ENCODE measurements at regions not wholly inside any gene's neighbourhood (a gene's known extent, or its start where the extent isn't known, plus 50 kb on each side); places are given as distances from the start of the nearest gene placed in this dataset.
"Not testable (repeated sequence)": the region's sequence is repeated elsewhere in the genome, so short reads cannot be mapped to it uniquely, and the experiment has no call there.

DNA sequence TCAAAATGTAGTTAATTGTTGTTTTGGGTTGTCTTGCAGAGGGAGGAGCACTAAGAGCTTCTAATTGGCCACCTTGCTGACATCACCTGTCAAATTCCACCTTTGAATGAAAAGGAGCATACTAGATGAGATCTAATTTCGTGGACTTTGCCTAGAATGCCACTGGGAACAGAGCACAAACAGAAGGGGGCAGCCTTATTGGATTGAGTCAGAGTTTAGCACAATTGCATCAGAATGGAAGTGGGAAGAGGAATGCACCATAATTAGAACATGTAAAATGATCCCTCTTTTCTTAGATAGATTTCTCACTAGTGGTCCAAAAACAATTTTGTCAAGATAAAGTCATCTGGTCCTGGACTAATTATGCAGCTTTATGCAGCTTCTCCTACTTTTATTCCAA lies 1552.2 kb downstream of the PCDH9 start:
- Mint-ChIP-seq H3K4me1 (ENCODE audit: low read depth) (no peaks in the 10 kb centered on the region), H3K27ac (no peak overlapping the region), H3K4me3 (no peak overlapping the region), H3K27me3 (no peaks in the 10 kb centered on the region), H3K9me3 (ENCODE audit: low read depth) (peaks cover 3% of the 10 kb centered on the region), H3K36me3 (no peaks in the 10 kb centered on the region)

DNA sequence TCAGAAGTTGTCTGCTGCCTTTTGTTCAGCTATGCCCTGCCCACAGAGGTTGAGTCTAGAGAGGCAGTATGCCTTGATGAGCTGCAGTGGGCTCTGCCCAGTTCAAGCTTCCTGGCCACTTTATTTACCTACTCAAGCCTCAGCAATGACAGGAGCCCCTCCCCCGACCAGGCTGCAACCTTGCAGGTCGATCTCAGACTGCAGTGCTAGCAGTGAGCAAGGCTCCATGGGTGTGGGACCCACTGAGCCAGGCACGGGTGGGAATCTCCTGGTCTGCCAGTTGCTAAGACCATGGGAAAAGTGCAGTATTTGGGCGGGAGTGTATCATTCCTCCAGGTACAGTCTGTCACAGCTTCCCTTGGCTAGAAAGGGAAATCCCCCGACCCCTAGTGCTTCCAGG lies 1554.8 kb downstream of the PCDH9 start:
- H3K27me3 Mint-ChIP-seq; H3K27ac Mint-ChIP-seq; H3K36me3 Mint-ChIP-seq; H3K4me3 Mint-ChIP-seq; H3K4me1 Mint-ChIP-seq (ENCODE audit: low read depth): not testable (repeated sequence)
- H3K9me3 Mint-ChIP-seq (ENCODE audit: low read depth): peaks cover 13% of the 10 kb centered on the region

DNA sequence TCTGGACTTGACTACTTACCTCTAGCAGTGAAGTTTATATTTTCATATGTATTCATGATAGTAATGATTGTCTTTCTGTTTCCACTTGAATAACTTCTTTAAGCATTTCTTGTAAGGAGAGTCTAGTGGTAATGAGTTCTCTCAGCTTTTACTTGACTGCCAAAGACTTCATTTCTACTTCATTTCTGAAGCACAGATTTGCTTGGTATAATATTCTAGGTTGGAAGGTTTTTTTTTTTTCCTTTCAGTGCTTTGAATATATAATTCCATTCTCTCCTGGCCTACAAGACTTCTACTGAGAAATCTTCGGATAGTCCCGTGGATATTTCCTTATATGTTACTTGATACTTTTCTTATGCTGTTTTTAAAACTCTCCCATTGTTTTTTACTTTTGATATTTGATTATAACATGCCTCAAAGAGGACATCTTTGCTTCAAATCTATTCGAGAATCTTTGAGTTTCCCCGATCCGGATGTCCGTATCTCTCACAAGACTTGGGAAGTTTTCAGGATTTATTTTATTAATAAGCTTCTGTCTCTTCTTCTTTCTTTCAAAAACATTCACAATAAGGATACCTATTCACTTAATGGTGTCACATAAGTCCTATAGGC lies 1560.0 kb downstream of the PCDH9 start:
- Mint-ChIP-seq H3K9me3 (ENCODE audit: low read depth) (peaks cover 31% of the 10 kb centered on the region), H3K27ac (no peak overlapping the region), H3K4me3 (no peak overlapping the region), H3K36me3 (no peaks in the 10 kb centered on the region), H3K27me3 (no peaks in the 10 kb centered on the region), H3K4me1 (ENCODE audit: low read depth) (no peaks in the 10 kb centered on the region)

DNA sequence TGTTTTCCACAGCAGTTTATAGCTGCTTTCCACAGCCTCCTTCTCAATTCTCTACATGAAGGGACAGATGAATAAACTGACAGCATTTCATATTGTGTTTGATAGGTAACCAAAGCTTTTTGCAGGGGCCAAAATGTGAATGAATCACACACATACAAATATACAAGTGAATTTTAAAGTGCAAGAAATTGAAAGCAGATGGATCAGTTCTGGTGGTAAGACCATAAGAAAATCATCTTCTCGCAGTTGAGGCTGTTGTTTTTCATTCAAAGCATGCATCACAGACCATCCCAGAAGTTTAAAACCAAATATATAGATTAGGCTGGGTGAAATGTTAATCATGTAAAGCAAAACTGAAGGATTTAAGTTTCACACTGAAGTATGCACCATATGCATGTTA lies 1569.4 kb downstream of the PCDH9 start:
- Mint-ChIP-seq H3K4me1 (ENCODE audit: low read depth) (no peaks in the 10 kb centered on the region), H3K4me3 (no peak overlapping the region), H3K27ac (no peak overlapping the region), H3K36me3 (no peaks in the 10 kb centered on the region), H3K9me3 (ENCODE audit: low read depth) (peaks cover 7% of the 10 kb centered on the region), H3K27me3 (no peaks in the 10 kb centered on the region)

DNA sequence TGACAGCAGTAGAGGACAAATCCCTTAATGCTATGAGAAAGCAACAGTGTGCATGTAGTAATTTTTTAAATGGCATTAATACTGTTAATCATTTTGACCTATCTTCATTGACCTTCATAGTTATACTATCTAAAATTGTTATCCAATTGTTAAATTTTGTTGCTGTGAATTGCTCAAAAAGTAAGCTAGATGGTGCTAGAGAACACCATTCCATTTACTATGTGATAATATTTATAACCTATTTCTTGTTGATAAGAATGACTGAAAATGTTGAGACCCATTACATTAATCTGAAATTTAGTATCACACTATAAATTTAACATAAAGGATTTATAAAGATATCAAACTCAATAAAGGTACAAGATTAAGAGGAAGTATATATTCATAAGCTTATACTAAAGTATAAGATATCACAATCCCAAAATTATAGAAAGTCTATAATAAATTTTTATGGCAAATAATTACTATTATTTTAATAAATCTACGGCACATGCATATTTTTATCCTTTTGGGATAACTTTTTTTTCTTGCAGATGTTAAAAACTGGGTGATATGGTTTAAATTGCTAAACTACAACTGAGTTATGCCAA lies 1573.3 kb downstream of the PCDH9 start:
- H3K4me3 Mint-ChIP-seq: no peak overlapping the region
- no peak overlapping the region for H3K27ac Mint-ChIP-seq
- H3K4me1 Mint-ChIP-seq (ENCODE audit: low read depth): no peaks in the 10 kb centered on the region
- no peaks in the 10 kb centered on the region for H3K27me3 Mint-ChIP-seq
- H3K36me3 Mint-ChIP-seq: no peaks in the 10 kb centered on the region
- H3K9me3 Mint-ChIP-seq (ENCODE audit: low read depth): no peaks in the 10 kb centered on the region

DNA sequence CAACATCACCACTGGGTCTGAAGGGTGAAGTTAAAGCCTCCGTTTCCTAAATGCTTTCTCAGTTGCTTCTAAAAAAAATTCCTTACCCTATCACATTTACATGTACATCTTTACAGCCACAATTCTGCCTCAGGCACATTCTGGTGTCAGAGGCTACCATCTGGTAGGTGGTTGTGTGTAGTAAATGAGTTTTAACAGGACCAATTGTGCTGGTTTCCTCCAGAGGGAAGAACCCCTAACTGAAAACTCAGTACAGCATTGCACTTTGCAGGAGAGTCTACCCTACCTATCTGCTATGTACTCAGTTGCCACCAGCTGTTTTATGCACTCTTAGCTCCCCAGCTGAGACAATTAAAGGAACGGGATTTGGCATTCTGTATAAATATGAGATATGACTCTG lies 1576.5 kb downstream of the PCDH9 start:
- Mint-ChIP-seq H3K36me3 (no peaks in the 10 kb centered on the region), H3K4me1 (ENCODE audit: low read depth) (no peaks in the 10 kb centered on the region), H3K4me3 (no peak overlapping the region), H3K27ac (no peak overlapping the region), H3K9me3 (ENCODE audit: low read depth) (no peaks in the 10 kb centered on the region), H3K27me3 (no peaks in the 10 kb centered on the region)

DNA sequence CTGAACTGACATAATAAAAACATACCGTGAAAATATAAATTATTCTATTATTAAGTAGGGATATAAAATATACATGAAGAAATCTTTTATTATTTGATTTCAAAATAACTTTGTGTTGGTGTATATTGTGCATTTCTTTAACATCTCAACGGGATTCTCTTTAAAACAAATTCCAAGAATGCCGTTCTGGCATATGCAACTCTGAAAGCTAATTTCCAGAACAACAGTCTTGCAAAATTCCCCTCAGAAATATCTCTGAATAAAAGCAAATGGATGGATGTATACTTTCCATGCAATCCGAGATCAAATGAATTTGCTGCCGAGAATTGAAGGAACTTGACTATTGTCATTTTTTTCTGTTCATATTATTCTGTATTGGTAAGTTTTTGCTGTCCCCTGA lies 1579.8 kb downstream of the PCDH9 start:
- Mint-ChIP-seq H3K4me1 (ENCODE audit: low read depth) (no peaks in the 10 kb centered on the region), H3K27ac (no peak overlapping the region), H3K27me3 (no peaks in the 10 kb centered on the region), H3K9me3 (ENCODE audit: low read depth) (peaks cover 4% of the 10 kb centered on the region), H3K4me3 (no peak overlapping the region), H3K36me3 (no peaks in the 10 kb centered on the region)

DNA sequence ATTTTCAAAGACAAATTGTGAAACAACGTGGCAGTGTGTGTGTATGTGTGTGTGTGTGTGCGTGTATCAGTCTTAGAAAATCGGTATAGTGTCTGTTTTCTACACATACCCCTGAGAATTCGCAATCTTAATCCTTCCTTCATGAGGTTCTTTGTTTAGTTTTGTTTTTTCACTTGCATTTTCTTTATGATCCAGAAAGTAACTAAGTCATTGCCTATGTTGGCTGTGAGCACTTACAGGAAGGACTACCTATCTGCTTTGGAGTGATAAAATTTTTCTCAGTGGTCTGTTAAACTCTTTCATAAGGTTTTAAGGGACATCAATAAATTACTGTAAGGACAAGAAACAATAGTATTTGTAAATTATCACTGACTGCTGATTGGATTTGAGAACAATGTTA lies 1587.1 kb downstream of the PCDH9 start:
- Mint-ChIP-seq H3K4me3 (no peak overlapping the region), H3K9me3 (ENCODE audit: low read depth) (peaks cover 4% of the 10 kb centered on the region), H3K27ac (no peak overlapping the region), H3K27me3 (no peaks in the 10 kb centered on the region), H3K36me3 (no peaks in the 10 kb centered on the region), H3K4me1 (ENCODE audit: low read depth) (no peaks in the 10 kb centered on the region)

DNA sequence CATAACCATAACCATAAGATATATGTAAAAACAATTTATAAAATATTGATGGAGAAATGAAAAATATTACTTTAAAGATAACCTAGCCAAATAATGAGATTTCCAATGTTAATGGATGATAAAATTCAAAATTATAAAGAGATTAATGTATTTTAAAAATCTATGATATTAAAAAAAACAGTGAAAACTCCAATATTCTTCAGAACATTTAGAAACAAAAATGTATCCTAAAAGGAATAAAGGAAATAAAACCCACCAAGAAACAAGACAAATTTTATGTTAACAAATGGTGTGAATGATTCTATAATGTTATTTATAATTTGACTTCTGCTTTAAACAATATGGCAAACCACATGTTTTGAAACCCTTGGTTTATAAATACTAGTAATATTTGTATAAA lies 1587.8 kb downstream of the PCDH9 start:
- no peaks in the 10 kb centered on the region for H3K27me3 Mint-ChIP-seq
- H3K36me3 Mint-ChIP-seq: no peaks in the 10 kb centered on the region
- no peak overlapping the region for H3K27ac Mint-ChIP-seq
- no peak overlapping the region for H3K4me3 Mint-ChIP-seq
- H3K9me3 Mint-ChIP-seq (ENCODE audit: low read depth): peaks cover 4% of the 10 kb centered on the region
- no peaks in the 10 kb centered on the region for H3K4me1 Mint-ChIP-seq (ENCODE audit: low read depth)

DNA sequence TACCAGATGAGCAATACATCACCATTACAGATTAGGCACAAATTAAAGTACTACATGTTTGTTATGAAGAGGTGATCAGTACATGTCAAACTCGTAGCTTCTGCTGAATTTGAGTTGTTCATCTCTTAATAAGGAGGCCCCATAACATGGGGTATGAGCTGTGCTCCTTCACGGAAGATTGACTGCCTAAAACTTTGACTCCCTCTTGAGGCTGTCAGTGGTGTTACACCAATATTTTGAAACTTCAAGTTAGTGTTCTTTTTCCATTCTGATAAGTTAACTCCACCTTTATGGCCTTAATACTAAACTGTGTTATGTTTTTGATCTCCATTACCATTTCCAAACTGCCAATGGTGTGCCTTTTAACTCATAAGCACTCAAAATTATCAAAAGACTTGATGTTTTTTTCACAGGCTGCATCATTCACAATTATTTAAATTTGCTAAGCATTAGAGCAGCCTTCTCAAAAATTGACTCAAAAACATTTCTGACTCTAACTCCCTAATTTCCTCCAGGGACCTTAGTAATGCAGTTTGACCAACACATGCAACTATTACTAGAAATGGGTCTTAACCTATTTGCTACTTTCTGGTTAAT lies 1591.5 kb downstream of the PCDH9 start:
- Mint-ChIP-seq H3K9me3 (ENCODE audit: low read depth) (no peaks in the 10 kb centered on the region), H3K4me3 (no peak overlapping the region), H3K4me1 (ENCODE audit: low read depth) (no peaks in the 10 kb centered on the region), H3K27ac (no peak overlapping the region), H3K27me3 (no peaks in the 10 kb centered on the region), H3K36me3 (no peaks in the 10 kb centered on the region)

DNA sequence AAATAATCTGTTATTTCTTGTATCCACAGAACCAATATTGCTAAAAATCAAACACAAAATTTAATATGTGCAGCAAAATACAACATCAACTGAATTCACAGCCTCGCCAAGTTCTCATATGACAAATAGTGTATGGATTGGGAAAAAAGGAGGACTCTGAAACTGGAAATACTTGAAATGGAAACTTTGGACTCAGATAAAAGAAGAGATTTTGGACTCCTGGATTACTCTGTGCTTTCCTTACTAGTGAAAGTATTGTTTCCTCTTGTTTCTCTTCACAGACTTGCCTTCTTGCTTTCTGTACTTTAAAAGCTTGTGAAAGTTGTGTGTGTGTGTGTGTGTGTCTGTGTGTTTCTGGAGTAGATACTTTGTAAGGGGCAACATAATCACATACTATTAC lies 1596.3 kb downstream of the PCDH9 start:
- no peak overlapping the region for H3K4me3 Mint-ChIP-seq
- H3K27ac Mint-ChIP-seq: no peak overlapping the region
- H3K27me3 Mint-ChIP-seq: no peaks in the 10 kb centered on the region
- H3K9me3 Mint-ChIP-seq (ENCODE audit: low read depth): peaks cover 10% of the 10 kb centered on the region
- no peaks in the 10 kb centered on the region for H3K36me3 Mint-ChIP-seq
- no peaks in the 10 kb centered on the region for H3K4me1 Mint-ChIP-seq (ENCODE audit: low read depth)

DNA sequence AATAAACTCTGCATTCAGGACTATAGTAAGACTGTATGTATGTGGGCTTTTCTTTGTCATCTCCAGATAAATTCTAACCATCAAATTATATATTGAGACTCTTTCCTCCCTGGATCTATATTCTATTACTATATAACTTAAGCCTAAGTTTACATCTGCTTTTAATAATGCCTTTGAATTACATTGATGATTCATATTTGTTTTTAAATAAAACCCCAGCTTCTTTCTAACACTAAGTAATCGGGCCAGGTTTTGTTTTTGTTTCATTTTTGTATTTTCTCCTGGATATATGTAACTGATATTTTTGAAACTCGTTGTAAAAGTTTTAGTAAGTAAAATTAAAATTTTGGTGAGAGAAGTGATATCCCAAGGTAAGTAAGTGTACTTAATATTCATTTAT lies 1599.1 kb downstream of the PCDH9 start:
- Mint-ChIP-seq H3K27me3 (no peaks in the 10 kb centered on the region), H3K4me3 (no peak overlapping the region), H3K36me3 (no peaks in the 10 kb centered on the region), H3K27ac (no peak overlapping the region), H3K4me1 (ENCODE audit: low read depth) (no peaks in the 10 kb centered on the region), H3K9me3 (ENCODE audit: low read depth) (peaks cover 14% of the 10 kb centered on the region)

DNA sequence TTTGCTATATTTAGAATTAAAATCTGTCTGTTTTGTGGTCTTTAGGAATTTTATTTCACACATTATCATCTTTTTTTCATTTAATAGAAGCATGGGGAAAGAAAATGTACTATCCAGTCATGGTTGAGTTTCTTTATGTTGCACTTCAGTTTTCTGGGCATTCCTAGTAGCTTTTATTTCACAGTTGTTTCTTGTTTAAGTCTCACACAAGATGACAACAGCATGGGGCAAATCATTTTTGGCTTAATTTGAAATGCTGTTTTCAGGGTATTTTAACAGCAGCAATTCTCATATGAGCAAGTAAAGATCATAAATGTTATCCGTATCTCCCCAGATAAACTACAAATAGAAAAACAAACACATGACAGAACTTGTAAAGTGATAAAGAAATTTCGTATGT lies 1600.2 kb downstream of the PCDH9 start:
- H3K4me3 Mint-ChIP-seq: no peak overlapping the region

DNA sequence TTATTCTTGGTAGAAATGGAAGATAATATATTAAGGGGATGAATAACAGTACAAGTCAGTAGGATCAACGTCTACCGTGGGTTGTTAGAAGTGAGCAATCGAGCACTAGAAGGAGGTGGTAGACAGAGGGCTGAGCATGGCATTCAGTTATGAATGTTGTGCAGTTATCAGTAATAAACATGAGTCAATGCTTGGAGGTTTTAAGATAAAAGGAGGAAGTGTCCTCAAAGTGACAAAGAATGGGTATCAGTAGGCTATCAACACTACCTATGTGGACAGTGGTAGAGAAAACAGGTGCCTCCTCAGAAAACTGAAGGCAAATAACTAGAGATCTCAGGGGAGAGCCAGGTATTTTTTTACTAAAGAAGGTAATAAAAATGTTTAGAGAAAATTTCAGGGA lies 1607.0 kb downstream of the PCDH9 start:
- Mint-ChIP-seq H3K27ac (no peak overlapping the region), H3K27me3 (no peaks in the 10 kb centered on the region), H3K4me3 (no peak overlapping the region), H3K36me3 (no peaks in the 10 kb centered on the region), H3K9me3 (ENCODE audit: low read depth) (no peaks in the 10 kb centered on the region), H3K4me1 (ENCODE audit: low read depth) (no peaks in the 10 kb centered on the region)

More for the DNA sequence above, 1600.2 kb downstream of the PCDH9 start:
- H3K27ac Mint-ChIP-seq: no peak overlapping the region
- no peaks in the 10 kb centered on the region for H3K27me3 Mint-ChIP-seq
- peaks cover 14% of the 10 kb centered on the region for H3K9me3 Mint-ChIP-seq (ENCODE audit: low read depth)
- no peaks in the 10 kb centered on the region for H3K4me1 Mint-ChIP-seq (ENCODE audit: low read depth)
- no peaks in the 10 kb centered on the region for H3K36me3 Mint-ChIP-seq

DNA sequence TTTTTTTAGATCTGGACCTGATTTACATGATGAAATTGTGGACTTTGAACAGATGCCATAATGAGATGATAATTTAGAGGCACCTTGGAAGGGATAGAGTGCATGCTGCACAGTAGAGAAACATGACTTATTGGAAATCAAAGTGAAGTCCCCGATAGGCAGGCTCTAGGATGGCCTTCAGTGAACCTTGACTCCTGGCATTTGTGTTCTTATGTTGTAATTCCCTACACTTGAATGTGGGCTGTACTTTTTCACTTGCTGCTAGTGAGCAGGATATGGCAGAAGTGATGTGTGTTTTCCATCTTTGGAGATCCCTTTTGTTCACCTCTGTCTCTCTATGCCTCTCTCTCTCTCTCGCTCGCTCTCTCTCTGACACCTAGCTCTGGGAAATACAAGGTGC lies 1614.6 kb downstream of the PCDH9 start:
- Mint-ChIP-seq H3K27ac (no peak overlapping the region), H3K4me1 (ENCODE audit: low read depth) (no peaks in the 10 kb centered on the region), H3K9me3 (ENCODE audit: low read depth) (peaks cover 18% of the 10 kb centered on the region), H3K27me3 (no peaks in the 10 kb centered on the region), H3K4me3 (no peak overlapping the region), H3K36me3 (no peaks in the 10 kb centered on the region)

DNA sequence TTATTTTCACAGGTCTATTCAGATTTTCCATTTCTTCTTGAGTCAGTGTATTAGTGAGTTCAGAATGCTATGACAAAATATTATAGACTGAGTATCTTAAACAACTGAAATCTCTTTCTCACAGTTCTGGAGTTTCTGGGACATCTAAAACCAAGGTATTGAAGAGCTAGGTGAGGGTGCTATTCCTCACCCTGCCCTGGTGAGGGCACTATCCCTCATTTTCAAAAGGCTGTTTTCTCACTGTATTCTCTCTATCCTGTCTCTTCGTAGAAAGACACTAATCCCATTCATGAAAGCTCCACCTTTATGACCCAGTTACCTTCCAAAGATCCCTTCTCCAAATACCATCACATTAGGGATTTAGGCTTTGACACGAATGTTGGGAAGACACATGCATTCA lies 1617.1 kb downstream of the PCDH9 start:
- Mint-ChIP-seq H3K27ac (no peak overlapping the region), H3K27me3 (no peaks in the 10 kb centered on the region), H3K9me3 (ENCODE audit: low read depth) (peaks cover 22% of the 10 kb centered on the region)

More for the DNA sequence above, 1617.1 kb downstream of the PCDH9 start:
- Mint-ChIP-seq H3K4me3 (no peak overlapping the region), H3K36me3 (no peaks in the 10 kb centered on the region), H3K4me1 (ENCODE audit: low read depth) (no peaks in the 10 kb centered on the region)
